Activated T-cell treated with anti-CD3 and anti-CD28 coated beads, Interleukin-2, amount 50 U/mL, for 24 hours (primary cell): ENCODE measurements at regions not wholly inside any gene's neighbourhood (a gene's known extent, or its start where the extent isn't known, plus 50 kb on each side); places are given as distances from the start of the nearest gene placed in this dataset.
"Not testable (repeated sequence)": the region's sequence is repeated elsewhere in the genome, so short reads cannot be mapped to it uniquely, and the experiment has no call there.

ENCODE experiments used
- DNase-seq: peaks from one replicate; pipeline ENCODE4 v3.0.0-alpha.2; 2020
- H3K27ac Mint-ChIP-seq: 2 replicates; pipeline ENCODE4 v1.8.0; 2020; ENCODE audit warnings: mild to moderate bottlenecking, mixed read lengths
- H3K27me3 Mint-ChIP-seq: 2 replicates; pipeline ENCODE4 v1.8.0; 2020; ENCODE audit warnings: mixed read lengths
- H3K36me3 Mint-ChIP-seq: 2 replicates; pipeline ENCODE4 v1.8.0; 2020; ENCODE audit warnings: low read depth, mixed read lengths
- H3K4me1 Mint-ChIP-seq: 2 replicates; pipeline ENCODE4 v1.8.0; 2020; ENCODE audit warnings: low read depth, mixed read lengths
- H3K4me3 Mint-ChIP-seq: 2 replicates; pipeline ENCODE4 v1.8.0; 2020; ENCODE audit warnings: mild to moderate bottlenecking, moderate library complexity, mixed read lengths
- H3K9me3 Mint-ChIP-seq: 2 replicates; pipeline ENCODE4 v1.8.0; 2020; ENCODE audit warnings: mixed read lengths

DNA sequence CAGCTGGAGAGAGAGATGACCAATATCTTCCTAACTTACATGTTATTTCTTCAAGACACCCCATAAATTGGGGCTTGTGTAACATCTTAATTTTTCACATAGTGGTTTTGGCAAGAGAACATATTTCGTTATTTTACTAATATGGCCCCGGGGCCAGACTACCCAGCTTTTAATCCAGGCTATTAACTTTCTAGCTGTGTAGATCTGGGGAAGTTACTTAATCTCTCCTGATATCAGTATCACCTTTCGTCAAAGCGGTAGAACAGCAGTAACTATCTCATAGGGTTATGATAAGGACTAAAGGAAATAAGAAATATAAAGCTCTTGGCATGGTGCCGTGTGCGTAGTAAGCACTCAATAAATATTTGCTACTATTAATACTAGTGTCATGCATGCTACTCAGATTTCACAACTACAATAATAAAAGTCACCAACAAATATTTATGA lies 71.6 kb upstream of the LYZL1 start:
- Mint-ChIP-seq H3K27ac (no peak overlapping the region), H3K36me3 (no peaks in the 10 kb centered on the region), H3K27me3 (peaks cover 13% of the 10 kb centered on the region), H3K4me3 (no peak overlapping the region), H3K9me3 (no peaks in the 10 kb centered on the region), H3K4me1 (no peaks in the 10 kb centered on the region)
- DNase-seq = no peak

DNA sequence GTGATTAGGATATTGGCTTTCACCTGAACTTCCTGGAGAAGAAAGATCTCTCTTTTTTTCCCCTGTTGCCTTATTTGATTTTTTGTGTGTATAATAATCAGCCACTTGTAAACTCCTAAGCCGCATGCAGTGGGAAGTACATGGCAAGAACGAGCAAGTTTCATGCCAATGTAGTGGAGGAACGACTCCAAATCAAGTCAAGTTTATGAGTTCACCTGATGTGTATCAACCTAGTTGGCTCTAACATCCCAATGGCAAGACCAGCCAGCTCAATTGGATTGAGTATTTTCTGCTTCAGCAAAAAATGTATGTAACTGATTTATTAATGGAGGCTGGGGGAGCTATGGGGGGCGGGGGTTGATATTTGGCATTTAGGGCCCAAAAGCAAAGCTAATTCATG lies 65.5 kb upstream of the LYZL1 start:
- no peak for DNase-seq
- H3K9me3 Mint-ChIP-seq = no peaks in the 10 kb centered on the region
- H3K4me1 Mint-ChIP-seq = no peaks in the 10 kb centered on the region
- peaks cover 11% of the 10 kb centered on the region for H3K27me3 Mint-ChIP-seq
- H3K36me3 Mint-ChIP-seq = no peaks in the 10 kb centered on the region
- no peak overlapping the region for H3K4me3 Mint-ChIP-seq
- H3K27ac Mint-ChIP-seq = no peak overlapping the region

- no peak for DNase-seq
- peaks cover 15% of the 10 kb centered on the region for H3K27me3 Mint-ChIP-seq
- no peaks in the 10 kb centered on the region for H3K36me3 Mint-ChIP-seq
- no peaks in the 10 kb centered on the region for H3K4me1 Mint-ChIP-seq
- no peak overlapping the region for H3K27ac Mint-ChIP-seq
- no peak overlapping the region for H3K4me3 Mint-ChIP-seq
- no peaks in the 10 kb centered on the region for H3K9me3 Mint-ChIP-seq
These were observed 64.2 kb upstream of the LYZL1 start for GRCh38 chr10:29224631-29225030.

DNA sequence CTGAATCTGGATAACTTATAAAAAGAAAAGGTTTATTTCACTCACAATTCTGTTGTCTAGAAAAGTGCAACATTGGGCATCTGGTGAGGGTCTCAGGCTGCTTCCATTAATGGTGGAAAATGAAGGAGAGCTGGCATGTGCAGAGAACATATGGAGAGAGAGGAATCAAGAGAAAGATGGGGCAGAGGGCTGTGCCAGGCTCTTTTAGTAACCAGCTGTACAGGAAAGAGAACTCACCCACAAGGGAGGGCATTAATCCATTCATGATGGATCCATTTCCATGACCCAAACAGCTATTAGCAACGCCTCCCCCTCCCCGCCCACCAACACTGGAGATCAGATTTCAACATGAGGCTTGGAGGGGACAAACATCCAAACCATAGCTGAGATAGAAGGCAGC lies 61.7 kb upstream of the LYZL1 start:
- Mint-ChIP-seq H3K27me3 (peaks cover 15% of the 10 kb centered on the region), H3K4me3 (no peak overlapping the region), H3K36me3 (no peaks in the 10 kb centered on the region), H3K9me3 (no peaks in the 10 kb centered on the region), H3K4me1 (no peaks in the 10 kb centered on the region), H3K27ac (no peak overlapping the region)
- DNase-seq = no peak

DNA sequence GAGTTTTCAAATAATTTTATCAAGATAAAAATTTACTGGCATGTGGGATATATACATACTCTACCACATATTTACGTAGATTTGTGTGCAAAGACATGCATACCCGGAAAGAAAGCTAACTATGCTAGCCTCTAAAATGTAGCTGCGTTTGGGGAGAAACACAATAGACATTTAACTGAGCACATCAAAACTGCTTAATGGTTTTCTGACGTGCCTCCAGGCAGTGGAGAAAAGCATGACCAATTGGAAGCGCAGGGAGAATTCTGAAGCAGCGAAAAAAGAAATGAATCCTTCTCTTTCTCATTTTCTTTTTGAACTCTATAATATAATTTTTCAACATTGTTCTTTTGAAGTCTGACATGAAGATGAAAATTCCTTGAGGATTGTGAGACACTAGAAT lies 60.3 kb upstream of the LYZL1 start:
- H3K4me3 Mint-ChIP-seq = no peak overlapping the region
- no peak for DNase-seq
- no peak overlapping the region for H3K27ac Mint-ChIP-seq
- no peaks in the 10 kb centered on the region for H3K4me1 Mint-ChIP-seq
- H3K9me3 Mint-ChIP-seq = no peaks in the 10 kb centered on the region
- H3K36me3 Mint-ChIP-seq = no peaks in the 10 kb centered on the region
- peaks cover 11% of the 10 kb centered on the region for H3K27me3 Mint-ChIP-seq

GRCh38 chr10:29229258-29229705 lies 59.6 kb upstream of the LYZL1 start:
- H3K36me3 Mint-ChIP-seq = no peaks in the 10 kb centered on the region
- DNase-seq = no peak
- no peaks in the 10 kb centered on the region for H3K9me3 Mint-ChIP-seq
- H3K4me3 Mint-ChIP-seq = no peak overlapping the region
- H3K27me3 Mint-ChIP-seq = peaks cover 11% of the 10 kb centered on the region
- no peak overlapping the region for H3K27ac Mint-ChIP-seq
- no peaks in the 10 kb centered on the region for H3K4me1 Mint-ChIP-seq

GRCh38 chr10:29236910-29237309 lies 52.0 kb upstream of the LYZL1 start:
- not testable (repeated sequence) for H3K27me3 Mint-ChIP-seq, DNase-seq, H3K4me3 Mint-ChIP-seq, H3K4me1 Mint-ChIP-seq, H3K9me3 Mint-ChIP-seq, H3K36me3 Mint-ChIP-seq, H3K27ac Mint-ChIP-seq

DNA sequence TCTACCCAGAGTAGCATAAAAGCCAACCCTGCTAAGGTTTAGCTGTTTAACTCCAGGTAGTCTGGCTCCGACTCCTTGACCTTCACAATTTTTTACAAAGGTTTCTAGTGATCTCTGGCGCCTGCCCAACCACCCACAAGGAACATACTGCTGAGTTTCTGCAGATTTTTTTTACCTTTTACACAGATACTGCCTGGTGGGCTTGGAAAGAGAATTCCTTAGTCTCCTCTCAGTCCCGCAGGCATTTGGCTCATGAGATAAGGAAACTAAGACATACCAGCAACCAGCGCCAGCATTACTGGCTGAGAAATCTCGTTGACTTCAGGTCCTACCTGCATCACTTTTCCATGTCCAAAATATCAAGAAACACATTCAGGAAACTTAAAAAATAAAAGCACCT lies 51.1 kb upstream of the LYZL1 start:
- peaks cover 3% of the 10 kb centered on the region for H3K27me3 Mint-ChIP-seq
- no peak for DNase-seq
- no peak overlapping the region for H3K27ac Mint-ChIP-seq
- H3K4me1 Mint-ChIP-seq = no peaks in the 10 kb centered on the region
- H3K9me3 Mint-ChIP-seq = no peaks in the 10 kb centered on the region
- H3K4me3 Mint-ChIP-seq = no peak overlapping the region
- no peaks in the 10 kb centered on the region for H3K36me3 Mint-ChIP-seq

DNA sequence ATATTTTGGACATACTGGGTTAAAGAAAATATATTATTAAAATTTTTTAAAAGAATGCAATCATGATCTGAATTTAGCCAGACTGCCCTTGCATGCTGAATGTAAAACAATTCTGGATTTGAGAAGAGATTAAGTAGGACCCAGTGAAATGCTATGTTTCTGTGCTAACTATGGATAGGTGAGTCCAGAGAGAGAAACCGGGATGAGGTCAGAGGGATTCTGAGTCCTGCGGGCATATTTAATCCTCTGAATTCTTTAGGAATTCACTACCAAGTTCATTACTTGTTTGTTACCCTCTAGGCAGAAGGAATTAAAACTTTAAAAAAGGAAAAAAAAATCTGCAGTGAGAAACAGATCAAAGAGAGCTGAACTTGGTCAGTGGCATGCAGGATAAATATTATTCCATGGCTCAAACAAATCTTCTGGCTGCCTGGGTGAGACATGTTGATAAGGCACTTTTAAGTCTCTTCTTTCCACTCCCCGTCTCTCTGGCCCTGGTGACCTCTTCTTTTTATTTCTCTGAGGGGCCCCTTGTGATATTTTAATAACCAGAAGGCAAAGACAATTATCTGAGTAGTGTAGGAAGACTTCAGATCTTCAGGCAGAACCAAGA lies 50.2 kb upstream of the LYZL1 start:
- H3K9me3 Mint-ChIP-seq = no peaks in the 10 kb centered on the region
- H3K27ac Mint-ChIP-seq = no peak overlapping the region
- H3K27me3 Mint-ChIP-seq = peaks cover 6% of the 10 kb centered on the region
- DNase-seq = no peak
- no peaks in the 10 kb centered on the region for H3K4me1 Mint-ChIP-seq
- H3K36me3 Mint-ChIP-seq = no peaks in the 10 kb centered on the region
- no peak overlapping the region for H3K4me3 Mint-ChIP-seq
